NB4 (cell line): ENCODE measurements at regions not wholly inside any gene's neighbourhood (a gene's known extent, or its start where the extent isn't known, plus 50 kb on each side); places are given as distances from the start of the nearest gene placed in this dataset.
"Not testable (repeated sequence)": the region's sequence is repeated elsewhere in the genome, so short reads cannot be mapped to it uniquely, and the experiment has no call there.

ENCODE experiments used
- DNase-seq: peaks from one replicate; pipeline ENCODE4 v3.0.0; 2010; ENCODE audit warnings: low read depth
- H3K4me3 ChIP-seq: one replicate; pipeline ENCODE4 v1.5.1; 2011; ENCODE audit warnings: mild to moderate bottlenecking, low read depth, low read length, moderate library complexity
- MYC ChIP-seq: IDR thresholded peaks from 2 replicates; pipeline ENCODE4 v1.6.1; 2011; ENCODE audit warnings: low read depth, low read length
- POLR2A ChIP-seq: IDR thresholded peaks from 2 replicates; pipeline ENCODE4 v1.6.1; 2011; ENCODE audit warnings: mild to moderate bottlenecking; ENCODE audit not compliant: insufficient read length; ENCODE audit errors: extremely low read depth
- TF ChIP-seq, protein P1 (sequence below): IDR thresholded peaks from 2 replicates; pipeline ENCODE4 v1.6.1; 2011; ENCODE audit warnings: low read depth, low read length
- TF ChIP-seq, protein P2 (sequence below): IDR thresholded peaks from one replicate; pipeline ENCODE4 v1.5.1; 2012; ENCODE audit warnings: low read depth, low read length

DNA sequence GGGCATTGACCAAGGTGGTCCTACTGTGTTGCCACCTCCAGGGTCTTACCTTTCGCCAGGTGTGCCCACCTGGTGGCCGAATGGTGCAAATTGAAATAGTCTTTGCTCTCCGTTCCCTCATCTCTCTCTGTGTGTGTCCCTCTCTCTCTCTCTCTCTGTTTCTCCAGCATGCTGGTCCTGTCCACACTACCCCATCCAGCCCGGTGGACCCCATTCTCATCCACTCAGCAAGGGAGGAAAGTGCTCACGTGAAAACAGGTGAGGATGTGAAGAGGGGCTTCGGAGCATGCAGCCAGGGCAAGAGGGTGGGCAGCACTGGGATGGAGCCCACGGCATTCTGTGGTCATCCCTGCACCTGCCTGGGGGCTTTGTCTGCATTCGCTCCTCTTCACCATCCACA, 150.1 kb downstream of the CRLF2 start:
- no peak for TF ChIP-seq MYC
- no peak for TF ChIP-seq POLR2A
- TF ChIP-seq, protein P1, sequence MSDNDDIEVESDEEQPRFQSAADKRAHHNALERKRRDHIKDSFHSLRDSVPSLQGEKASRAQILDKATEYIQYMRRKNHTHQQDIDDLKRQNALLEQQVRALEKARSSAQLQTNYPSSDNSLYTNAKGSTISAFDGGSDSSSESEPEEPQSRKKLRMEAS, result no peak
- TF ChIP-seq, protein P2, sequence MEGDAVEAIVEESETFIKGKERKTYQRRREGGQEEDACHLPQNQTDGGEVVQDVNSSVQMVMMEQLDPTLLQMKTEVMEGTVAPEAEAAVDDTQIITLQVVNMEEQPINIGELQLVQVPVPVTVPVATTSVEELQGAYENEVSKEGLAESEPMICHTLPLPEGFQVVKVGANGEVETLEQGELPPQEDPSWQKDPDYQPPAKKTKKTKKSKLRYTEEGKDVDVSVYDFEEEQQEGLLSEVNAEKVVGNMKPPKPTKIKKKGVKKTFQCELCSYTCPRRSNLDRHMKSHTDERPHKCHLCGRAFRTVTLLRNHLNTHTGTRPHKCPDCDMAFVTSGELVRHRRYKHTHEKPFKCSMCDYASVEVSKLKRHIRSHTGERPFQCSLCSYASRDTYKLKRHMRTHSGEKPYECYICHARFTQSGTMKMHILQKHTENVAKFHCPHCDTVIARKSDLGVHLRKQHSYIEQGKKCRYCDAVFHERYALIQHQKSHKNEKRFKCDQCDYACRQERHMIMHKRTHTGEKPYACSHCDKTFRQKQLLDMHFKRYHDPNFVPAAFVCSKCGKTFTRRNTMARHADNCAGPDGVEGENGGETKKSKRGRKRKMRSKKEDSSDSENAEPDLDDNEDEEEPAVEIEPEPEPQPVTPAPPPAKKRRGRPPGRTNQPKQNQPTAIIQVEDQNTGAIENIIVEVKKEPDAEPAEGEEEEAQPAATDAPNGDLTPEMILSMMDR, result no peak
- DNase-seq, result no peak
- no peak overlapping the region for H3K4me3 ChIP-seq

DNA sequence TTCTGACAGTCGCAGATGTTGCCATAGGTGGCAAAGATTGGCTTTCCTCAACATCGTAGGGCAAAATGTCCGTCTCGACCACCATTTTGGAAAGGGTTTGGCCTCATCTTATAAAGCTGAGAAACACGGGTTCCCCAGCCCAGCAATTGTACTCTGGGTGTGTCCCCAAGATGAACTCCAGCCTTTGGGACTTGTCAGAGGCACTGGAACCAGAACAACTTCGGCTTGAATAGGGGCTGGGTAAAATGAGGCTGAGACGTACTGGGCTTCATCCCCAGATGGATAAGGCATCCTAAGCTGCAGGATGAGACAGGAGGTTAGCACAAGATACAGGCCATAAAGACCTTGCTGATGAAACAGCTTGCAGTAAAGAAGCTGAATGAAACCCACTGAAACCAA, 151.9 kb downstream of the CRLF2 start:
- TF ChIP-seq POLR2A, result no peak
- TF ChIP-seq, protein P1, result no peak
- TF ChIP-seq MYC, result no peak
- TF ChIP-seq, protein P2, result no peak
- H3K4me3 ChIP-seq, result no peak overlapping the region
- DNase-seq, result no peak

DNA sequence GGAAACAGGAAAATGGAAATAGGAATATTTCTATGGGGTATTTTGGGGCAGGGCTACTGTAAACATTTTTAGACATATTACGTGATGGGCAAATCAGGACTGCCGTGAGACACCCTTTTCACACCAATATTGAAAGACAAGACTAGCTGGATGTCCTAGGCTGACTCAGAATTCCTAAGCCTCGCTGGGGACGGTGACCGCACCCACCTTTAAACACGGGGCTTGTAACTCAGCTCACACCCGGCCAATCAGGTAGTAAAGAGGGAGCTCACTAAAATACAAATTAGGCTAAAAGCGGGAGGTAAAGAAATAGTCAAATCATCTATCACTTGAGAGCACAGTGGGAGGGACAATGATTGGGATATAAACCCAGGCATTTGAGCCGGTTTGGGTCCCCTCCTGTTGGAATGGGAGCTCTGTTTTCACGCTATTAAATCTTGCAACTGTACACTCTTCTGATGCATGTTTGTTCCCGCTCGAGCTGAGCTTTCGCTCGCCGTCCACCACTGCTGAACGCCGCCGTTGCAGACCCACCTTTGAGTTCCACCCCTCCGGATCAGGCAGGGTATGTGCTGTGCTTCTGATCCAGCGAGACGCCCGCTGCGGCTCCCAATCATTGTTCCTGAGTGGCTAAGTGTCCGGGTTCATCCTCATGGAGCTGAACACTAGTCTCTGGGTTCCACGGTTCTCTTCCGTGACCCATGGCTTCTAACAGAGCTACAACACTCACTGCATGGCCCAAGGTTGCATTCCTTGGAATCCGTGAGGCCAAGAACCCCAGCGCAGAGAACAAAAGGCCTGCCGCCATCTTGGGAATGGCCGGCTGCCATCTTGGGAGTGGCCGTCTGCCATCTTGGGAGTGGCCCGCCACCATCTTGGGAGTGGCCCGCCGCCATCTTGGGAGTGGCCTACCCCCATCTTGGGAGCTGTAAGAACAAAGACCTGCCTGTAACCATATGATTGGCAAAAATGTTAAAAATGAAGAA, 152.6 kb downstream of the CRLF2 start:
- H3K4me3 ChIP-seq, result no peak overlapping the region
- no peak for TF ChIP-seq MYC
- TF ChIP-seq POLR2A, result no peak
- TF ChIP-seq, protein P1, result no peak
- TF ChIP-seq, protein P2, result no peak
- no peak for DNase-seq

DNA sequence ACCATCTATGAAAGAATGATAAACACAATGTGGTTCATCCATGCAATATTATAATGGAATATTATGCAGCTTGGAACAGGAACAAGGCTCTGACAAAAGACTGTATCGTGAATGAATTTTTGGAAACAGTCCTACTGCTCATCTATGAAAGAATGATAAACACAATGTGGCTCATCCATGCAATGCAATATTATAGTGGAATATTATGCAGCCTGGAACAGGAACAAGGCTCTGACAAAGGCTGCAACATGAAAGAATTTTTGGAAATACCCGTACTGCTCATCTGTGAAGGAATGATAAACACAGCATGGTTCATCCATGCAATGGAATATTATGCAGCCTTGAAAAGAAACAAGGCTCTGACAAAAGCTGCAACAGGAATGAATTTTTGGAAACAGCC, 158.8 kb downstream of the CRLF2 start:
- not testable (repeated sequence) for H3K4me3 ChIP-seq, DNase-seq

DNA sequence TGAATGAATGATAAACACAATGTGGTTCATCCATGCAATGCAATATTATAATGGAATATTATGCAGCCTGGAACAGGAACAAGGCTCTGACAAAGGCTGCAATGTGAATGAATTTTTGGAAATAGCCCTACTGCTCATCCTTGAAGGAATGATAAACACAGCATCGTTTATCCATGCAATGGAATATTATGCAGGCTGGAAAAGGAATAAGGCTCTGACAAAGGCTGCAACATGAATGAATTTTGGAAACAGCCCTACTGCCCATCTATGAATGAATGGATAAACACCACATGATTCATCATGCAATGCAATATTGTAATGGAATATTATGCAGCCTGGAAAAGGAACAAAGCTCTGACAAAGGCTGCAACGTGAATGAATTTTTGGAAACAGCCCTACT, 159.4 kb downstream of the CRLF2 start:
- no peak for DNase-seq
- no peak overlapping the region for H3K4me3 ChIP-seq
- TF ChIP-seq POLR2A (no peak), MYC (no peak)
- TF ChIP-seq, protein P1, result no peak
- TF ChIP-seq, protein P2, result no peak

DNA sequence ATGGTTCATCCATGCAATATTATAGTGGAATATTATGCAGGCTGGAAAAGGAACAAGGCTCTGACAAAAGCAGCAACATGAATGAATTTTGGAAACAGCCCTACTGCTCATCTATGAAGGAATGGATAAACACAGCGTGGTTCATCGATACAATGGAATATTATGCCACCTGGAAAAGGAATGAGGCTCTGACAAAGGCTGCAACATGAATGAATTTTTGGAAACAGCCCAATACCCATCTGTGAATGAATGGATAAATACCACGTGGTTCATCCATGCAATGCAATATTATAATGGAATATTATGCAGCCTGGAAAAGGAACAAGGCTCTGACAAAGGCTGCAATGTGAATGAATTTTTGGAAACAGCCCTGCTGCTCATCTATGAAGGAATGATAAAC, 160.4 kb downstream of the CRLF2 start:
- TF ChIP-seq POLR2A, result no peak
- no peak overlapping the region for H3K4me3 ChIP-seq
- no peak for DNase-seq

DNA sequence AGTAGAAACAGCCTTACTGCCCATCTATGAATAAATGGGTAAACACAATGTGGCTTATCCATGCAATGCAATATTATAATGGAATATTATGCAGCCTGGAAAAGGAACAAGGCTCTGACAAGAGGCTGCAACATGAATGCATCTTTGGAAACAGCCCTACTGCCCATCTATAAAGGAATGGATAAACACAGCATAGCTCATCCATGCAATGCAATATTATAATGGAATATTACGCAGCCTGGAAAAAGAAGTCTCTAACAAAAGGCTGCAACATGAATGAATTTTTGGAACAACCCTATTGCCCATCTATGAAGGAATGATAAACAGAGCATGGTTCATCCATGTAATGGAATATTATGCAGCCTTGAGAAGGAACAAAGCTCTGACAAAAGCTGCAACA, 161.0 kb downstream of the CRLF2 start:
- DNase-seq, result no peak
- TF ChIP-seq, protein P2, result no peak
- TF ChIP-seq, protein P1, result no peak
- TF ChIP-seq POLR2A (no peak), MYC (no peak)
- H3K4me3 ChIP-seq, result no peak overlapping the region
